ENCODE measurements at regions not wholly inside any gene's neighbourhood (a gene's known extent, or its start where the extent isn't known, plus 50 kb on each side); places are given as distances from the start of the nearest gene placed in this dataset.

GRCh38 chr12:92051441-92051840 lies 94.2 kb downstream of the BTG1 start:
- no peak for TF ChIP-seq EZH2 (IDR thresholded peaks at IDR 0.05; ENCODE audit: borderline replicate concordance, insufficient read depth, low read depth, low read length, poor library complexity, severe bottlenecking)
- TF ChIP-seq, protein P1, sequence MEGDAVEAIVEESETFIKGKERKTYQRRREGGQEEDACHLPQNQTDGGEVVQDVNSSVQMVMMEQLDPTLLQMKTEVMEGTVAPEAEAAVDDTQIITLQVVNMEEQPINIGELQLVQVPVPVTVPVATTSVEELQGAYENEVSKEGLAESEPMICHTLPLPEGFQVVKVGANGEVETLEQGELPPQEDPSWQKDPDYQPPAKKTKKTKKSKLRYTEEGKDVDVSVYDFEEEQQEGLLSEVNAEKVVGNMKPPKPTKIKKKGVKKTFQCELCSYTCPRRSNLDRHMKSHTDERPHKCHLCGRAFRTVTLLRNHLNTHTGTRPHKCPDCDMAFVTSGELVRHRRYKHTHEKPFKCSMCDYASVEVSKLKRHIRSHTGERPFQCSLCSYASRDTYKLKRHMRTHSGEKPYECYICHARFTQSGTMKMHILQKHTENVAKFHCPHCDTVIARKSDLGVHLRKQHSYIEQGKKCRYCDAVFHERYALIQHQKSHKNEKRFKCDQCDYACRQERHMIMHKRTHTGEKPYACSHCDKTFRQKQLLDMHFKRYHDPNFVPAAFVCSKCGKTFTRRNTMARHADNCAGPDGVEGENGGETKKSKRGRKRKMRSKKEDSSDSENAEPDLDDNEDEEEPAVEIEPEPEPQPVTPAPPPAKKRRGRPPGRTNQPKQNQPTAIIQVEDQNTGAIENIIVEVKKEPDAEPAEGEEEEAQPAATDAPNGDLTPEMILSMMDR (IDR thresholded peaks at IDR 0.05) = no peak
